RWPE2 (cell line): ENCODE measurements at regions not wholly inside any gene's neighbourhood (a gene's known extent, or its start where the extent isn't known, plus 50 kb on each side); places are given as distances from the start of the nearest gene placed in this dataset.

Source experiments
- ATAC-seq: fragments of 200-7000 bp; cut with Tn5 transposase; 3 replicates; pipeline ENCODE4 v1.9.1; 2021; ENCODE audit warnings: low read depth
- DNase-seq: peaks from one replicate; pipeline ENCODE4 v3.0.0-alpha.2; 2020; ENCODE audit warnings: low spot score
- H3K27ac ChIP-seq: fragments of 450-650 bp; 2 replicates; pipeline ENCODE4 v1.5.1; 2017; ENCODE audit warnings: mild to moderate bottlenecking; ENCODE audit not compliant: poor library complexity, severe bottlenecking
- H3K27me3 ChIP-seq: fragments of 250-450 bp; sonication (Bioruptor Pico); 2 replicates; pipeline ENCODE4 v1.5.1; 2021; ENCODE audit warnings: mild to moderate bottlenecking, moderate library complexity; ENCODE audit not compliant: insufficient read depth, poor library complexity, severe bottlenecking
- H3K36me3 ChIP-seq: fragments of 250-450 bp; sonication (Bioruptor Pico); 2 replicates; pipeline ENCODE4 v1.5.1; 2020; ENCODE audit warnings: low read depth, mild to moderate bottlenecking, moderate library complexity
- H3K4me1 ChIP-seq: fragments of 250-450 bp; sonication (Bioruptor Pico); 2 replicates; pipeline ENCODE4 v1.5.1; 2021; ENCODE audit warnings: mild to moderate bottlenecking, moderate library complexity; ENCODE audit not compliant: insufficient read depth, poor library complexity, severe bottlenecking
- H3K4me3 ChIP-seq: fragments of 250-450 bp; sonication (Bioruptor Pico); 2 replicates; pipeline ENCODE4 v1.5.1; 2021; ENCODE audit warnings: mild to moderate bottlenecking, moderate library complexity; ENCODE audit not compliant: severe bottlenecking
- H3K9me3 ChIP-seq: fragments of 250-450 bp; sonication (Bioruptor Pico); 2 replicates; pipeline ENCODE4 v1.5.1; 2021; ENCODE audit warnings: mild to moderate bottlenecking, moderate library complexity; ENCODE audit not compliant: severe bottlenecking
- TF ChIP-seq, protein P1 (sequence below): fragments of 450-650 bp; IDR thresholded peaks from one replicate; pipeline ENCODE4 v1.5.1; 2017; ENCODE audit warnings: mild to moderate bottlenecking, moderate library complexity; ENCODE audit not compliant: poor library complexity, severe bottlenecking

DNA sequence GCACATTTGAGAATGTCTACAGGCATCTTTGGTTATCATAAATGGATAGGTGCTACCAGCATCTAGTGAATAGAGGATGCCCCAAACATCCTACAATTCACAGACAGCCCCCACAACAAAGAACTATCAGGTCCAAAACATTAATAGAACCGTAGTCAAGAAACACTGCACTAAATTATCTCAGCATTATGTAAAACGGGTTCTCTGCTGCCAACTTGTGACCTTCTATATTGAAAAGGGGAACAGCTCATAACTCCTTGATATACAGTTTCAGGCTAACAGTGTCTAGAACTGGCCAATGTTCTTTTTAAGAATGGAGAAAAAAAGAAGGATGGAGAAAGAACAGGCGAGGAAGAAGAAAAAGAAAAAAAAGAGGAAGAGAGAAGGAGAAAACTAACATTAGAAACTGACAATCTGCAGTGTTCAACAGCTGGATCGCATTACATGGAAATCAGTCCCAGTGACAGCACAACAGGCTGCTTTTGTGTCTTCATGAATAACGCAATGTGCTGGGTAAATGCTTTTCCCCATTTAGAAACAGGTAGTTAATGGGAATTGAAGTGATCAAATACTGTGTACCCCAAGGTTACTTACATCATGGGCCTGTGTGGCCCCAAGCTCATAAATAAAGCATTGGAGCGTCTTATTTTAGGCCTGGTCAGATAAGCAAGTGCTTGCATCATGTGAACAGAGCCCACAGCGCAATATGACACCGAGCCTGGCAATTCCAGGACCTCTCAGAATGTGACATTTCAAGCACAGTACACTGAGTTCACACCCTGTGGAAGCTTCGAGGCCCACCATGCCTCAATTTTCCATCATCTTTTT lies 339.5 kb downstream of the DHX15 start:
- TF ChIP-seq, protein P1, sequence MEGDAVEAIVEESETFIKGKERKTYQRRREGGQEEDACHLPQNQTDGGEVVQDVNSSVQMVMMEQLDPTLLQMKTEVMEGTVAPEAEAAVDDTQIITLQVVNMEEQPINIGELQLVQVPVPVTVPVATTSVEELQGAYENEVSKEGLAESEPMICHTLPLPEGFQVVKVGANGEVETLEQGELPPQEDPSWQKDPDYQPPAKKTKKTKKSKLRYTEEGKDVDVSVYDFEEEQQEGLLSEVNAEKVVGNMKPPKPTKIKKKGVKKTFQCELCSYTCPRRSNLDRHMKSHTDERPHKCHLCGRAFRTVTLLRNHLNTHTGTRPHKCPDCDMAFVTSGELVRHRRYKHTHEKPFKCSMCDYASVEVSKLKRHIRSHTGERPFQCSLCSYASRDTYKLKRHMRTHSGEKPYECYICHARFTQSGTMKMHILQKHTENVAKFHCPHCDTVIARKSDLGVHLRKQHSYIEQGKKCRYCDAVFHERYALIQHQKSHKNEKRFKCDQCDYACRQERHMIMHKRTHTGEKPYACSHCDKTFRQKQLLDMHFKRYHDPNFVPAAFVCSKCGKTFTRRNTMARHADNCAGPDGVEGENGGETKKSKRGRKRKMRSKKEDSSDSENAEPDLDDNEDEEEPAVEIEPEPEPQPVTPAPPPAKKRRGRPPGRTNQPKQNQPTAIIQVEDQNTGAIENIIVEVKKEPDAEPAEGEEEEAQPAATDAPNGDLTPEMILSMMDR: no peak
- DNase-seq: no peak
- Histone ChIP-seq H3K4me1 (no peaks in the 10 kb centered on the region), H3K4me3 (no peak overlapping the region), H3K9me3 (no peaks in the 10 kb centered on the region), H3K27me3 (no peaks in the 10 kb centered on the region), H3K27ac (no peak overlapping the region), H3K36me3 (no peaks in the 10 kb centered on the region)
- no peak for ATAC-seq

DNA sequence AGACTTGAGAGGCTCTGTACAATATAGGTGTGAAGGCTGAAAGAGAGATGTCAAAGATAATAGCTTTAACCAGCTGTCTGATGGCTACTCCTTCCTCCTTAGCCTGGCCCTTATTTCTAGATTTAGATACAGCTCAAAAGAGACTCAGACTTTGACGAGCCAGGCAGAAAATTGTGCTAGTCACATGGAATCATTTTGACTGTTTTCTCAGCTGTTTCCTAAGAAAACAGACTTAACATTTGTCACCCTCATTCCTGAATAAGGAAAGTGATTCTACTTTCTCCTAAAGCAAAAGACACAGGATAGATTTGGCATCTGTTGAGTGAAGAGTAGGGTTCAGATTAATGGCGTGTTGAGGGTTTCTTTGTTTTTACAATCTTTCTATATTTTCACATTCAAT lies 340.7 kb downstream of the DHX15 start:
- no peaks in the 10 kb centered on the region for H3K4me1 ChIP-seq
- no peak overlapping the region for H3K4me3 ChIP-seq
- no peaks in the 10 kb centered on the region for H3K27me3 ChIP-seq
- no peak overlapping the region for H3K27ac ChIP-seq
- DNase-seq (no peak), ATAC-seq (no peak)
- TF ChIP-seq, protein P1: no peak
- H3K36me3 ChIP-seq: no peaks in the 10 kb centered on the region
- no peaks in the 10 kb centered on the region for H3K9me3 ChIP-seq

DNA sequence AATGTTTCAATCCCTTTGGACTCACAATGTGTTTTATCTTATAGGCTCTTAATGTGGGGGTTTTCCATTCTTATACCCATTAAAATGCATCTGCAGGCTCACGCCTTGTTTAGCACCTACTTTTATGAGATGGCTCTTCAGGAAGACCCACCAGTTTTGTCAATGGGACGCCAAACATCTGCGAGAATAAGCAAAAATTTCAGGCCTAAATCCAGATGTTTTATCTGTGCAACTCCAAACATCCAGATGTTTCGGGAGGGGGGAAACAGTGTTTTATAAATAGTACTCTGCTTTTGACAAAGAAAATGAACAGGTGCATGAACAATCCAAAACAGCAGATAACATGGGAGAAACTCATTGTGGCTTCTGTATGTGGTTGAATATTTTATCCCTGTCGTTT lies 342.8 kb downstream of the DHX15 start:
- H3K27me3 ChIP-seq: no peaks in the 10 kb centered on the region
- TF ChIP-seq, protein P1: no peak
- no peaks in the 10 kb centered on the region for H3K9me3 ChIP-seq
- H3K4me1 ChIP-seq: no peaks in the 10 kb centered on the region
- no peak for ATAC-seq
- H3K27ac ChIP-seq: no peak overlapping the region
- no peak for DNase-seq
- no peaks in the 10 kb centered on the region for H3K36me3 ChIP-seq
- no peak overlapping the region for H3K4me3 ChIP-seq

DNA sequence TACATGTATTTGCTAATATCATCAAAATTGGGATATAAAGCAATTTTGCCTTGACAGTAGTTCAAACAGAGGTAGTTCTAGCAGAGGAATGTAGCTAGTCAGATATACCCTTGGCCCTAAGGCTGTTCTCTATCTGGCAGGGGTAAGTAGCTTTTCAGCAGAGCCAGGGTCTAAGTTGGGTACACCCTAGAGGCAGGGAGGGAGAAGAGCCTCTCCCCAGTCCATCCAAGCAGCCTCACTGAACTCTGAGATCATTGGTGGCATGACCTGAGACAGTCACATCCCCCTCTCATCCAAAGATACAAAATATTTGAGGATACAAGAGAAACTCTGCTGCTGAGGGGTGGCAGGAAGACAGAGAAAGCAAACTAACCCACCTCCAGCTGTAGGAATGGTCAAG lies 343.7 kb downstream of the DHX15 start:
- no peak for ATAC-seq
- no peaks in the 10 kb centered on the region for H3K9me3 ChIP-seq
- DNase-seq: no peak

More for the DNA sequence above, 343.7 kb downstream of the DHX15 start:
- no peaks in the 10 kb centered on the region for H3K36me3 ChIP-seq
- H3K4me1 ChIP-seq: no peaks in the 10 kb centered on the region
- no peak overlapping the region for H3K27ac ChIP-seq
- no peaks in the 10 kb centered on the region for H3K27me3 ChIP-seq
- H3K4me3 ChIP-seq: no peak overlapping the region
- TF ChIP-seq, protein P1: no peak
